Loucy (cell line): ENCODE measurements at regions not wholly inside any gene's neighbourhood (a gene's known extent, or its start where the extent isn't known, plus 50 kb on each side); places are given as distances from the start of the nearest gene placed in this dataset.

Experiments
- H2AFZ ChIP-seq: fragments of 200-600 bp; sonication (generic); 2 replicates; pipeline ENCODE4 v1.6.0; 2016; ENCODE audit warnings: antibody characterized with exemption, mild to moderate bottlenecking, low read length, moderate library complexity
- H3F3A ChIP-seq: fragments of 200-600 bp; 2 replicates; pipeline ENCODE4 v1.6.0; 2016; ENCODE audit warnings: antibody characterized with exemption, low read depth, mild to moderate bottlenecking
- H3K27me3 ChIP-seq: fragments of 200-600 bp; sonication (generic); 2 replicates; pipeline ENCODE4 v1.6.1; 2014; ENCODE audit warnings: low read length, mild to moderate bottlenecking; ENCODE audit not compliant: insufficient read depth, poor library complexity, severe bottlenecking
- H3K36me3 ChIP-seq: fragments of 200-600 bp; sonication (generic); 2 replicates; pipeline ENCODE4 v1.6.1; 2016; ENCODE audit warnings: low read length; ENCODE audit not compliant: insufficient read depth
- H3K4me1 ChIP-seq: fragments of 200-600 bp; sonication (generic); 2 replicates; pipeline ENCODE4 v1.5.1; 2014; ENCODE audit warnings: low read length, mild to moderate bottlenecking; ENCODE audit not compliant: insufficient read depth, poor library complexity, severe bottlenecking
- H3K4me2 ChIP-seq: fragments of 200-600 bp; sonication (generic); 2 replicates; pipeline ENCODE4 v1.6.0; 2014; ENCODE audit warnings: antibody characterized with exemption, low read length, low read depth, mild to moderate bottlenecking; ENCODE audit not compliant: poor library complexity, severe bottlenecking
- H3K4me3 ChIP-seq: fragments of 200-600 bp; sonication (generic); 2 replicates; pipeline ENCODE4 v1.5.1; 2014; ENCODE audit warnings: low read length, mild to moderate bottlenecking, mixed read lengths; ENCODE audit not compliant: poor library complexity, severe bottlenecking
- H3K79me2 ChIP-seq: fragments of 200-600 bp; sonication (generic); 2 replicates; pipeline ENCODE4 v1.6.1; 2014; ENCODE audit warnings: low read length; ENCODE audit not compliant: insufficient read depth
- H3K9ac ChIP-seq: fragments of 200-600 bp; sonication (generic); 2 replicates; pipeline ENCODE4 v1.6.0; 2014; ENCODE audit warnings: mild to moderate bottlenecking, low read depth, low read length, moderate library complexity; ENCODE audit not compliant: poor library complexity, severe bottlenecking
- H3K9me2 ChIP-seq: fragments of 200-600 bp; sonication (generic); replicated peaks from 2 replicates; pipeline ENCODE4 v1.6.1; 2016; ENCODE audit warnings: low read depth, low read length, mixed read lengths
- H3K9me3 ChIP-seq: fragments of 200-600 bp; sonication (generic); 2 replicates; pipeline ENCODE4 v1.6.1; 2014; ENCODE audit warnings: mild to moderate bottlenecking, antibody characterized with exemption, low read length, low read depth; ENCODE audit not compliant: insufficient read depth
- H4K20me1 ChIP-seq: fragments of 200-600 bp; sonication (generic); 2 replicates; pipeline ENCODE4 v1.6.0; 2014; ENCODE audit warnings: antibody characterized with exemption, low read length, mild to moderate bottlenecking; ENCODE audit not compliant: insufficient read depth, poor library complexity, severe bottlenecking
- EZH2phosphoT487 ChIP-seq: fragments of 200-600 bp; IDR thresholded peaks from 2 replicates; pipeline ENCODE4 v1.6.1; 2018; ENCODE audit warnings: antibody characterized with exemption, mild to moderate bottlenecking, moderate library complexity, borderline replicate concordance
- TF ChIP-seq, protein P1 (sequence below): fragments of 200-600 bp; sonication (generic); conservative IDR thresholded peaks from 2 replicates; pipeline ENCODE4 v1.5.1; 2014; ENCODE audit warnings: mild to moderate bottlenecking, antibody characterized with exemption, low read length

DNA sequence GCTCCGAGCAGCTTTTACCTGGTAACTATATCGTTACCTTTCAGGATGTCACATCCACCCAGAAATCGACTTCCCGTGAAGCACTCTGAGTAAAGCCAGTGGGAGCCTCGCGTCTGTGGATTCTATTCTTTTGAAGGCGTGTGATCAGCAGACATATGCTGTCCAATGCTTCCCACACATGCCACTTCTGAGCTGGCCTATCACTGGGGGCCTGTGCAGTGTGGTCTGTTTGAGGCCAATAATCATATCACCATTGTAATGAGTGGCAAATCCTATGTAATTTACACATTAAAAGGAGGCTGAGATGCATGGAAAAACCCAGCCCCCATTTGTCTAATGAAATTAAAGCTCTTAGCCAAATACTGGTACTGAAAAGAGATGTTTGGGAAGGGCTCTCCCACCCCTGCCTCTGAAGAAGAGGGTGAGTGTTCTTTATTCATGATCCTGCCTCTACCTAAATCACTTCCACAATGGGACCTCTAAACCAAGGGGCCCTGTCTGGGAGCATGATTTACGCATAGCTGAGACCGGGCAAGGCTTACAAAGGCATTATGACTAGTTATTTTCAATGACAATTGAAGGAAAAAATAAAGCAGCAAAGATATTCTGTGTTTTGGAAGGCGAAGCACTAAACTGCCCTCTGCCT is 686.8 kb downstream of the ZEB2 start:
- Histone ChIP-seq H3F3A (no peaks in the 10 kb centered on the region), H3K4me2 (no peak overlapping the region), H3K27me3 (no peaks in the 10 kb centered on the region), H2AFZ (no peak overlapping the region), H3K9me3 (no peaks in the 10 kb centered on the region), H3K79me2 (no peaks in the 10 kb centered on the region), H4K20me1 (no peaks in the 10 kb centered on the region), H3K9me2 (no peaks in the 10 kb centered on the region), H3K4me3 (no peak overlapping the region), H3K4me1 (no peaks in the 10 kb centered on the region), H3K9ac (no peak overlapping the region), H3K36me3 (no peaks in the 10 kb centered on the region)
- TF ChIP-seq, protein P1, sequence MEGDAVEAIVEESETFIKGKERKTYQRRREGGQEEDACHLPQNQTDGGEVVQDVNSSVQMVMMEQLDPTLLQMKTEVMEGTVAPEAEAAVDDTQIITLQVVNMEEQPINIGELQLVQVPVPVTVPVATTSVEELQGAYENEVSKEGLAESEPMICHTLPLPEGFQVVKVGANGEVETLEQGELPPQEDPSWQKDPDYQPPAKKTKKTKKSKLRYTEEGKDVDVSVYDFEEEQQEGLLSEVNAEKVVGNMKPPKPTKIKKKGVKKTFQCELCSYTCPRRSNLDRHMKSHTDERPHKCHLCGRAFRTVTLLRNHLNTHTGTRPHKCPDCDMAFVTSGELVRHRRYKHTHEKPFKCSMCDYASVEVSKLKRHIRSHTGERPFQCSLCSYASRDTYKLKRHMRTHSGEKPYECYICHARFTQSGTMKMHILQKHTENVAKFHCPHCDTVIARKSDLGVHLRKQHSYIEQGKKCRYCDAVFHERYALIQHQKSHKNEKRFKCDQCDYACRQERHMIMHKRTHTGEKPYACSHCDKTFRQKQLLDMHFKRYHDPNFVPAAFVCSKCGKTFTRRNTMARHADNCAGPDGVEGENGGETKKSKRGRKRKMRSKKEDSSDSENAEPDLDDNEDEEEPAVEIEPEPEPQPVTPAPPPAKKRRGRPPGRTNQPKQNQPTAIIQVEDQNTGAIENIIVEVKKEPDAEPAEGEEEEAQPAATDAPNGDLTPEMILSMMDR = no peak
- TF ChIP-seq EZH2phosphoT487 = no peak

DNA sequence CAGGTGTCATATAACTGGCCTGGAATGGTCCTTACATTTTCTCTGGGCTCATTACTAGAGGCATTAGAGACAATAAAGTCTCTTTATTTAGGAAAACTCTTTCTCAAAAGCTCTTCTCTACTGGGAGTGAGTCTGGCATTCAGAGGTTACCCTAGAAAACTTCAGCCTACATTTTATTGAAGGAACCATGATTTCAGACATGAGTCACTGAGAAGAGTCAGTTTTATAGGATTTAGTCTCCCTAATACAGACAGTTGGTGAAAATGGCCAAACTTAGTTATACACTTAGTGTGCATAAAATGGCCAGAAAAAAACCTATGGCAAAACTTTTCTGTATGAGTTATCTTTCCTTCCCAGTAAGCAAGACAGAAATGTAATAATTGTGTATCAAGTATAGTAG is 689.4 kb downstream of the ZEB2 start:
- Histone ChIP-seq H3K9ac (no peak overlapping the region), H3K9me3 (no peaks in the 10 kb centered on the region), H4K20me1 (no peaks in the 10 kb centered on the region), H3K9me2 (no peaks in the 10 kb centered on the region), H2AFZ (no peak overlapping the region), H3K4me2 (no peak overlapping the region), H3K4me1 (no peaks in the 10 kb centered on the region), H3F3A (no peaks in the 10 kb centered on the region), H3K36me3 (no peaks in the 10 kb centered on the region), H3K4me3 (no peak overlapping the region), H3K27me3 (no peaks in the 10 kb centered on the region), H3K79me2 (no peaks in the 10 kb centered on the region)
- TF ChIP-seq, protein P1 = no peak
- TF ChIP-seq EZH2phosphoT487 = no peak

DNA sequence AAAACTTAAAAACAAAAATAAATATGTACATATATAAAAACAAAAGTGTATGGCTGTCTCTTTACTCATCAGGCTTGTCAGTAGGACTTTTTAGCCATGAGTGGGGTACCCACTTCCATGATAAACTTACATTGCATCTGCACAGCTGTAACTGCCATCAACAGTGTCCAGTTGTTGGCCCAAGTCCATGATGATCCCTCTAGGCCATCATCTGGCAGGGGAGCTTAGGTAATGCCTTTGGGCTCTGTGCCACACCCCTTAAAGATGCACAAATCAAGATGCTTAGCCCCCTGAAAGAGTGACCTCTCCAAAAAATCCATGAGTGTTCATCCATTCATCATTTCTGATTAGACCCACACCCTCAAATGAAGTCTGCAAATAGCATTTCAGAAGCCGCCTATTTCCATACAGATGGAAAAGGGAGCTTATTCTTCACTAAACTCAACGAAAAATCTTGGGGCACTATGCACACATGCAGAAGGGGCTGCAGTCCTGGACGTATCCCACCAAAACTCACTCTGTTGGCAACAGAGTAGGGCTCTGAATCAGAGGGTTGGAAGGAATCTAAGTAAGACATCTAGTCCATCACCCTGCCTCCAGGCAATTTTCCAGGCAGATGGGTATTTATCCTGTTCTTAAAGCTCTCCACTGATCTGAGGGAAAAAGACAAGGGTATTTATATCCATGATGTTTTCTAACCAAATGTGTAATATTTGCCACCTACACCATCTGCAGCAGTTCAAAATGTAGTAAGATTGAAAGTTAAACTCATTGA is 691.0 kb downstream of the ZEB2 start:
- Histone ChIP-seq H3K9me3 (no peaks in the 10 kb centered on the region), H3K79me2 (no peaks in the 10 kb centered on the region), H3K9ac (no peak overlapping the region), H4K20me1 (no peaks in the 10 kb centered on the region), H2AFZ (no peak overlapping the region), H3K4me1 (no peaks in the 10 kb centered on the region), H3K27me3 (no peaks in the 10 kb centered on the region), H3K9me2 (no peaks in the 10 kb centered on the region), H3F3A (no peaks in the 10 kb centered on the region), H3K4me3 (no peak overlapping the region), H3K4me2 (no peak overlapping the region), H3K36me3 (no peaks in the 10 kb centered on the region)
- TF ChIP-seq, protein P1 = no peak
- no peak for TF ChIP-seq EZH2phosphoT487
